ENCODE measurements at regions not wholly inside any gene's neighbourhood (a gene's known extent, or its start where the extent isn't known, plus 50 kb on each side); places are given as distances from the start of the nearest gene placed in this dataset.
A peak's percentile ranks its signal among the peaks of the same experiment; 100 is the strongest.

- DNase-seq (ENCODE audit: low read depth in 1 of 2, low spot score in 1 of 2), result no peak
- TF ChIP-seq JUND (IDR thresholded peaks at IDR 0.05; ENCODE audit: low read depth), result no peak
- in situ Hi-C loops (cut with HindIII; ENCODE audit: low pct_unique_long_range_greater_than_20kb, low sequenced_read_pairs), result no loop called here
Observed at GRCh38 chr7:79723833-79724618, 270.6 kb upstream of the MAGI2 start.

- in situ Hi-C loops (cut with HindIII; ENCODE audit: low pct_unique_long_range_greater_than_20kb, low sequenced_read_pairs), result no loop called here
- no peak for DNase-seq (ENCODE audit: low read depth in 1 of 2, low spot score in 1 of 2)
- TF ChIP-seq JUND (IDR thresholded peaks at IDR 0.05; ENCODE audit: low read depth), result no peak
Observed at GRCh38 chr7:79722217-79722616, 268.8 kb upstream of the MAGI2 start.

- no peak for DNase-seq (ENCODE audit: low read depth in 1 of 2, low spot score in 1 of 2)
- in situ Hi-C loops (cut with HindIII; ENCODE audit: low pct_unique_long_range_greater_than_20kb, low sequenced_read_pairs), result no loop called here
- TF ChIP-seq JUND (IDR thresholded peaks at IDR 0.05; ENCODE audit: low read depth), result no peak
Observed at GRCh38 chr7:79719216-79719615, 265.7 kb upstream of the MAGI2 start.

GRCh38 chr7:79716329-79716728, 262.9 kb upstream of the MAGI2 start:
- in situ Hi-C loops (cut with HindIII; ENCODE audit: low pct_unique_long_range_greater_than_20kb, low sequenced_read_pairs), result no loop called here

GRCh38 chr7:79714081-79714480, 260.6 kb upstream of the MAGI2 start:
- in situ Hi-C loops (cut with HindIII; ENCODE audit: low pct_unique_long_range_greater_than_20kb, low sequenced_read_pairs), result no loop called here

More at GRCh38 chr7:79716329-79716728, 262.9 kb upstream of the MAGI2 start:
- DNase-seq (ENCODE audit: low read depth in 1 of 2, low spot score in 1 of 2), result no peak
- no peak for TF ChIP-seq JUND (IDR thresholded peaks at IDR 0.05; ENCODE audit: low read depth)

GRCh38 chr7:79713276-79713675, 259.8 kb upstream of the MAGI2 start:
- DNase-seq (ENCODE audit: low read depth in 1 of 2, low spot score in 1 of 2), result no peak
- no peak for TF ChIP-seq JUND (IDR thresholded peaks at IDR 0.05; ENCODE audit: low read depth)
- in situ Hi-C loops (cut with HindIII; ENCODE audit: low pct_unique_long_range_greater_than_20kb, low sequenced_read_pairs), result no loop called here

More at GRCh38 chr7:79714081-79714480, 260.6 kb upstream of the MAGI2 start:
- DNase-seq (ENCODE audit: low read depth in 1 of 2, low spot score in 1 of 2), result no peak
- no peak for TF ChIP-seq JUND (IDR thresholded peaks at IDR 0.05; ENCODE audit: low read depth)

- no peak for TF ChIP-seq JUND (IDR thresholded peaks at IDR 0.05; ENCODE audit: low read depth)
- in situ Hi-C loops (cut with HindIII; ENCODE audit: low pct_unique_long_range_greater_than_20kb, low sequenced_read_pairs), result no loop called here
- DNase-seq (ENCODE audit: low read depth in 1 of 2, low spot score in 1 of 2), result no peak
Observed at GRCh38 chr7:79711660-79712059, 258.2 kb upstream of the MAGI2 start.

GRCh38 chr7:79709574-79710409, 256.3 kb upstream of the MAGI2 start:
- peak in 1 of 2 experiments; percentile 26 for DNase-seq (ENCODE audit: low read depth in 1 of 2, low spot score in 1 of 2)
- no peak for TF ChIP-seq JUND (IDR thresholded peaks at IDR 0.05; ENCODE audit: low read depth)
- in situ Hi-C loops (cut with HindIII; ENCODE audit: low pct_unique_long_range_greater_than_20kb, low sequenced_read_pairs), result no loop called here

- TF ChIP-seq JUND (IDR thresholded peaks at IDR 0.05; ENCODE audit: low read depth), result no peak
- no peak for DNase-seq (ENCODE audit: low read depth in 1 of 2, low spot score in 1 of 2)
- in situ Hi-C loops (cut with HindIII; ENCODE audit: low pct_unique_long_range_greater_than_20kb, low sequenced_read_pairs), result no loop called here
Observed at GRCh38 chr7:79702116-79702515, 248.6 kb upstream of the MAGI2 start.

GRCh38 chr7:79692015-79692414, 238.5 kb upstream of the MAGI2 start:
- in situ Hi-C loops (cut with HindIII; ENCODE audit: low pct_unique_long_range_greater_than_20kb, low sequenced_read_pairs), result no loop called here
- DNase-seq (ENCODE audit: low read depth in 1 of 2, low spot score in 1 of 2), result no peak
- TF ChIP-seq JUND (IDR thresholded peaks at IDR 0.05; ENCODE audit: low read depth), result no peak

- no peak for DNase-seq (ENCODE audit: low read depth in 1 of 2, low spot score in 1 of 2)
- in situ Hi-C loops (cut with HindIII; ENCODE audit: low pct_unique_long_range_greater_than_20kb, low sequenced_read_pairs), result no loop called here
- no peak for TF ChIP-seq JUND (IDR thresholded peaks at IDR 0.05; ENCODE audit: low read depth)
Observed at GRCh38 chr7:79691074-79691473, 237.6 kb upstream of the MAGI2 start.

GRCh38 chr7:79684384-79684783, 230.9 kb upstream of the MAGI2 start:
- in situ Hi-C loops (cut with HindIII; ENCODE audit: low pct_unique_long_range_greater_than_20kb, low sequenced_read_pairs), result no loop called here
- DNase-seq (ENCODE audit: low read depth in 1 of 2, low spot score in 1 of 2), result no peak
- no peak for TF ChIP-seq JUND (IDR thresholded peaks at IDR 0.05; ENCODE audit: low read depth)

GRCh38 chr7:79683916-79684315, 230.4 kb upstream of the MAGI2 start:
- DNase-seq (ENCODE audit: low read depth in 1 of 2, low spot score in 1 of 2), result no peak
- no peak for TF ChIP-seq JUND (IDR thresholded peaks at IDR 0.05; ENCODE audit: low read depth)
- in situ Hi-C loops (cut with HindIII; ENCODE audit: low pct_unique_long_range_greater_than_20kb, low sequenced_read_pairs), result no loop called here
